ENCODE measurements at regions not wholly inside any gene's neighbourhood (a gene's known extent, or its start where the extent isn't known, plus 50 kb on each side); places are given as distances from the start of the nearest gene placed in this dataset.

- DNase-seq = no peak
Observed at GRCh38 chr18:38052879-38053590, 487.4 kb upstream of the CELF4 start.

GRCh38 chr18:38047820-38048219 lies 482.2 kb upstream of the CELF4 start:
- no peak for DNase-seq

- DNase-seq = no peak
Observed at GRCh38 chr18:38046651-38047050, 481.1 kb upstream of the CELF4 start.

- no peak for DNase-seq
Observed at GRCh38 chr18:38045845-38046244, 480.2 kb upstream of the CELF4 start.

- no peak for DNase-seq
Observed at GRCh38 chr18:38042211-38042890, 476.8 kb upstream of the CELF4 start.

- no peak for DNase-seq
Observed at GRCh38 chr18:38038242-38038641, 472.6 kb upstream of the CELF4 start.

- no peak for DNase-seq
Observed at GRCh38 chr18:38035193-38035592, 469.6 kb upstream of the CELF4 start.

- DNase-seq = no peak
Observed at GRCh38 chr18:38033282-38033681, 467.7 kb upstream of the CELF4 start.

GRCh38 chr18:38032516-38032915 lies 466.9 kb upstream of the CELF4 start:
- DNase-seq = no peak

GRCh38 chr18:38028946-38029345 lies 463.3 kb upstream of the CELF4 start:
- DNase-seq = no peak

GRCh38 chr18:38025433-38026038 lies 459.9 kb upstream of the CELF4 start:
- no peak for DNase-seq

- DNase-seq = no peak
Observed at GRCh38 chr18:38023871-38024270, 458.3 kb upstream of the CELF4 start.

- DNase-seq = no peak
Observed at GRCh38 chr18:38022234-38022633, 456.6 kb upstream of the CELF4 start.

GRCh38 chr18:38019292-38019691 lies 453.7 kb upstream of the CELF4 start:
- DNase-seq = no peak

- no peak for DNase-seq
Observed at GRCh38 chr18:38010971-38011857, 445.6 kb upstream of the CELF4 start.

GRCh38 chr18:38010037-38010436 lies 444.4 kb upstream of the CELF4 start:
- no peak for DNase-seq

GRCh38 chr18:38009320-38009719 lies 443.7 kb upstream of the CELF4 start:
- no peak for DNase-seq

- no peak for DNase-seq
Observed at GRCh38 chr18:38007676-38008330, 442.2 kb upstream of the CELF4 start.

- no peak for DNase-seq
Observed at GRCh38 chr18:38007026-38007425, 441.4 kb upstream of the CELF4 start.

- peak; percentile 44 to 63 for DNase-seq
Observed at GRCh38 chr18:38006541-38006940, 440.9 kb upstream of the CELF4 start.

- no peak for DNase-seq
Observed at GRCh38 chr18:37997695-37998094, 432.1 kb upstream of the CELF4 start.

GRCh38 chr18:37987901-37988300 lies 422.3 kb upstream of the CELF4 start:
- no peak for DNase-seq

- no peak for DNase-seq
Observed at GRCh38 chr18:37986665-37987064, 421.1 kb upstream of the CELF4 start.
